ENCODE measurements at regions not wholly inside any gene's neighbourhood (a gene's known extent, or its start where the extent isn't known, plus 50 kb on each side); places are given as distances from the start of the nearest gene placed in this dataset. TPM values are rescaled to one million over a fixed set of nuclear protein-coding genes. Genes with fewer than 3 reads are reported as not detected.

- POLR2A ChIA-PET, result no interaction called here
- DNase-seq (no peak), ATAC-seq (no peak)
Measured at GRCh38 chr6:127058027-127058426, 60.4 kb upstream of the RSPO3 start.

GRCh38 chr6:127058936-127059335 is 59.5 kb upstream of the RSPO3 start:
- H3K4me1 Mint-ChIP-seq (ENCODE audit: low read depth), result no peaks in the 10 kb centered on the region
- H3K4me3 Mint-ChIP-seq, result no peak overlapping the region
- H3K27me3 Mint-ChIP-seq, result no peaks in the 10 kb centered on the region
- H3K36me3 Mint-ChIP-seq (ENCODE audit: low read depth), result no peaks in the 10 kb centered on the region
- DNase-seq, result no peak
- no peak for ATAC-seq
- H3K27ac Mint-ChIP-seq, result no peak overlapping the region
- H3K9me3 Mint-ChIP-seq, result no peaks in the 10 kb centered on the region
- ChIA-PET POLR2A (no interaction called here), CTCF (no interaction called here)
- no peak for TF ChIP-seq CTCF (IDR thresholded peaks at IDR 0.05)
- intact Hi-C loops (cut with micrococcal nuclease), result no loop called here

More at GRCh38 chr6:127058027-127058426, 60.4 kb upstream of the RSPO3 start:
- no peaks in the 10 kb centered on the region for H3K4me1 Mint-ChIP-seq (ENCODE audit: low read depth)
- intact Hi-C loops (cut with micrococcal nuclease), result no loop called here
- no peak overlapping the region for H3K4me3 Mint-ChIP-seq
- no peaks in the 10 kb centered on the region for H3K9me3 Mint-ChIP-seq
- no peak overlapping the region for H3K27ac Mint-ChIP-seq
- TF ChIP-seq CTCF (IDR thresholded peaks at IDR 0.05), result no peak
- CTCF ChIA-PET, result no interaction called here
- no peaks in the 10 kb centered on the region for H3K36me3 Mint-ChIP-seq (ENCODE audit: low read depth)
- no peaks in the 10 kb centered on the region for H3K27me3 Mint-ChIP-seq

Small RNAs in the stretch of these regions (microRNA-seq; reads per million reads assigned to microRNA genes)
- gene MIR588 (ENCODE audit: borderline microRNAs expressed, borderline replicate concordance), result not detected
